Calu3 (cell line): ENCODE measurements at regions not wholly inside any gene's neighbourhood (a gene's known extent, or its start where the extent isn't known, plus 50 kb on each side); places are given as distances from the start of the nearest gene placed in this dataset.

ENCODE experiments used
- BruUV-seq: library from RNA; stranded (reverse); fragments of 400-500 nt; replicated peaks from 2 replicates; lab custom pipeline; 2021; lab: Mats Ljungman, UMichigan
- CTCF ChIA-PET: fragments of 300-600 bp; sonication (Branson Sonifier 250); formaldehyde crosslinking; loops from one replicate; lab custom pipeline; 2022; ENCODE audit warnings: antibody characterized with exemption; lab: Charles Lee
- DNase-seq: peaks from one replicate; pipeline ENCODE4 v3.0.0; 2022
- H3K27ac Mint-ChIP-seq: one replicate; pipeline ENCODE4 v1.8.0; 2022; ENCODE audit warnings: mixed read lengths; ENCODE audit not compliant: unreplicated experiment
- H3K27me3 Mint-ChIP-seq: one replicate; pipeline ENCODE4 v1.8.0; 2022; ENCODE audit warnings: mixed read lengths; ENCODE audit not compliant: unreplicated experiment
- H3K36me3 Mint-ChIP-seq: one replicate; pipeline ENCODE4 v1.8.0; 2022; ENCODE audit warnings: mild to moderate bottlenecking, moderate library complexity, mixed read lengths; ENCODE audit not compliant: insufficient read depth, unreplicated experiment
- H3K4me1 Mint-ChIP-seq: one replicate; pipeline ENCODE4 v1.8.0; 2022; ENCODE audit warnings: mild to moderate bottlenecking, low read depth, mixed read lengths; ENCODE audit not compliant: unreplicated experiment
- H3K4me3 Mint-ChIP-seq: one replicate; pipeline ENCODE4 v1.8.0; 2022; ENCODE audit warnings: mild to moderate bottlenecking, low read depth, moderate library complexity, mixed read lengths; ENCODE audit not compliant: unreplicated experiment
- H3K9me3 Mint-ChIP-seq: one replicate; pipeline ENCODE4 v1.8.0; 2022; ENCODE audit warnings: low read depth, mixed read lengths; ENCODE audit not compliant: unreplicated experiment
- intact Hi-C: fragments of 100-400 bp; cut with micrococcal nuclease; formaldehyde crosslinking; loops from one replicate; pipeline ENCODE4 v1.10.0; 2022; ENCODE audit not compliant: unreplicated experiment
- TF ChIP-seq, protein P1 (sequence below): fragments of 200-600 bp; IDR thresholded peaks from one replicate; pipeline ENCODE4 v1.8.0; 2022; ENCODE audit warnings: antibody characterized with exemption; ENCODE audit not compliant: unreplicated experiment

DNA sequence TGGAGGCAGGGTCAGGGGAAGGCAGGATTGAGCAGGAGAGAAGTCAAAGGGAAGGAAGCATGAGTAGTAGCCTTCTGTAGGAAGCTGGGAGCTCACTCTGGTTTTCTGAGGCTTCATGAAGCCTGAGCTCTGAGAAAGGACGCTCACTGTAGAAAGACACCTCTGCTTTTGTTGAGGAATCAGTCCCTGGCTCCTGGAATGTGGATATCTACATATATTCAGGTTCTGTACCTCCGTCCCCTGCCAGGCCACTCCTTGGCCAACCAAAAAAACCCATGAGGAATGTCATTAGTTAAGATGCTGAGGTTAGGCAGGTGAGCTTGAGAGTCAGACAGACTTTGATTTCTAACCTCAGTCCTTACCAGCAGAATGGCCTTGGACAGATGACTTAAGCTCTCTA is 283.5 kb upstream of the HABP2 start:
- TF ChIP-seq, protein P1, sequence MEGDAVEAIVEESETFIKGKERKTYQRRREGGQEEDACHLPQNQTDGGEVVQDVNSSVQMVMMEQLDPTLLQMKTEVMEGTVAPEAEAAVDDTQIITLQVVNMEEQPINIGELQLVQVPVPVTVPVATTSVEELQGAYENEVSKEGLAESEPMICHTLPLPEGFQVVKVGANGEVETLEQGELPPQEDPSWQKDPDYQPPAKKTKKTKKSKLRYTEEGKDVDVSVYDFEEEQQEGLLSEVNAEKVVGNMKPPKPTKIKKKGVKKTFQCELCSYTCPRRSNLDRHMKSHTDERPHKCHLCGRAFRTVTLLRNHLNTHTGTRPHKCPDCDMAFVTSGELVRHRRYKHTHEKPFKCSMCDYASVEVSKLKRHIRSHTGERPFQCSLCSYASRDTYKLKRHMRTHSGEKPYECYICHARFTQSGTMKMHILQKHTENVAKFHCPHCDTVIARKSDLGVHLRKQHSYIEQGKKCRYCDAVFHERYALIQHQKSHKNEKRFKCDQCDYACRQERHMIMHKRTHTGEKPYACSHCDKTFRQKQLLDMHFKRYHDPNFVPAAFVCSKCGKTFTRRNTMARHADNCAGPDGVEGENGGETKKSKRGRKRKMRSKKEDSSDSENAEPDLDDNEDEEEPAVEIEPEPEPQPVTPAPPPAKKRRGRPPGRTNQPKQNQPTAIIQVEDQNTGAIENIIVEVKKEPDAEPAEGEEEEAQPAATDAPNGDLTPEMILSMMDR, result no peak
- Mint-ChIP-seq H3K27me3 (peaks cover 55% of the 10 kb centered on the region), H3K36me3 (no peaks in the 10 kb centered on the region), H3K4me3 (no peak overlapping the region), H3K27ac (no peak overlapping the region), H3K4me1 (no peaks in the 10 kb centered on the region), H3K9me3 (no peaks in the 10 kb centered on the region)
- no TSS peak for BruUV-seq
- intact Hi-C loops, result no loop called here
- DNase-seq, result no peak
- CTCF ChIA-PET, result interaction anchor here (0.6 kb wide), 1 partner anchor 143 kb away, joined by 3 read pairs; no protein-coding TSS in a partner anchor

DNA sequence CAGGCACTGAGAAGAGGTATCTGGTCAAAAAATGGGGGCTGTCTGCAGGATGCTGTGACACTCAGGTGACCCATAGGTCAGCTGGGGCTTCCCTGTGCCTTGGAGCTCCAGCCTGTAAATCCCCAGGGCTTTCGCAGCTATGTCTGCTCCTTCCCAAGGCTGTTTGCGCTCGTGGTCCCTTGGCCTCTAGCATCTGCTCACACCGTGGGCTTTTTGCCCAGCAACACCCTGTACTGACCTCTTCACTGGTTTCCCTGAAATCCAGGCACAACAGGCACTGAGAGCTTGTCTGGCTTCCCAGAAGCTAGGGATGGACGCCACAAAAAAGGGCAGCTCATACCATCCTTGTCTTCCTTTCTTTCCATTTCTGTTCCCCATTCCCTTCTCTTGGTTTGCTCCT is 280.3 kb upstream of the HABP2 start:
- CTCF ChIA-PET, result interaction anchor here (0.6 kb wide), 1 partner anchor 290 kb away, joined by 4 read pairs; no protein-coding TSS in a partner anchor
- TF ChIP-seq, protein P1, result no peak
- H3K36me3 Mint-ChIP-seq, result no peaks in the 10 kb centered on the region
- H3K27me3 Mint-ChIP-seq, result peaks cover 46% of the 10 kb centered on the region
- no peak overlapping the region for H3K27ac Mint-ChIP-seq
- DNase-seq, result no peak
- H3K4me1 Mint-ChIP-seq, result no peaks in the 10 kb centered on the region
- H3K4me3 Mint-ChIP-seq, result no peak overlapping the region
- no TSS peak for BruUV-seq
- intact Hi-C loops, result no loop called here
- H3K9me3 Mint-ChIP-seq, result no peaks in the 10 kb centered on the region

DNA sequence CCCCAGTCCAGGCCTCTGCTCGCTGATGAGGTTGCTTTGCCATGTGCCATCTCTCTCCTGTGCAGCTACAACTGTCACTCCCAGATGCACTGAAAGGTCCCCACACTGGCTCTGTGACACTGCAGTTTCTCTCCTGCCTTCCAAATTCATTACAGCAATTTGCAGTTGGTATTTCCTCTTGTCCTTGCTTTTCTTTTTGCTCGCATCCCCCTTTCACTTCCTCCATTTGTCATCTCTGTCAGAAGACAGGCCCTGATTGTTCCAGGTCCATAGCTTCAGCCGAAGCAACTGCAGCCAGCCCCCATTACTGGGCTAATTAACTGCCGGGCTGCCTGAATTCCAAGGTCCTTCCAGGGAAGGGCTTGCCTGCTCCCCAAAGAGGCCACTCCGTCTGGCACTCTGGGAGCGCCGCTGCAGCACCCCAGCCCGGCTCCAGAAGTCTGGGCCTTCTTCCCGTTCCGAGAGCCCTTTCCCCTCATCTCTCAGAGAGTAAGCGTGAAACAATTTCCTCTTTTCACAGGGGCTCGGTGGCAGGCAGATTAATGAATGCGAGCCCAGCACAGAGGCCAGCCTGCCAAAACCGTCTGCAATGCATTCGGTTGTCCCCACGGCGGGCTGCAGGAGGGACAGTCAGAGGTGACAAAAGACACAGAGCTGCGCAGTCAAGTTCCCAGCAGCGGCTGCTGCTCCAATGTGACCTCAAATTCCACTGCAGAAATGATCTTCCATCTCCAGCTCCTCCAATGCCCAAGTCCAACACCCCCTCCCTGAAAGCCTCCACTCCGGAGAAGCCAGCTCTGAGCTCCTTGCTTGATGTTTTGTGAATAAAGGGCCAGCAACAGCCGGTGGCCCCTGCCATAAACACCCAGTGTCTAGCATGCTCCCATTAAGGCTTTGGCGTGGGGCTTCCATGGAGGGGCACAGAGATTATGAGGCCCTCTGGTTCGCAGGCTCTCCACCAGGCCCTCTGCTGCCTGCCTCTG is 279.4 kb upstream of the HABP2 start:
- H3K9me3 Mint-ChIP-seq, result no peaks in the 10 kb centered on the region
- H3K36me3 Mint-ChIP-seq, result no peaks in the 10 kb centered on the region
- TF ChIP-seq, protein P1, result no peak
- no peaks in the 10 kb centered on the region for H3K4me1 Mint-ChIP-seq
- BruUV-seq, result no TSS peak
- CTCF ChIA-PET, result no interaction called here
- no peak overlapping the region for H3K4me3 Mint-ChIP-seq
- no peak for DNase-seq
- H3K27ac Mint-ChIP-seq, result no peak overlapping the region
- intact Hi-C loops, result no loop called here
- H3K27me3 Mint-ChIP-seq, result peaks cover 36% of the 10 kb centered on the region

DNA sequence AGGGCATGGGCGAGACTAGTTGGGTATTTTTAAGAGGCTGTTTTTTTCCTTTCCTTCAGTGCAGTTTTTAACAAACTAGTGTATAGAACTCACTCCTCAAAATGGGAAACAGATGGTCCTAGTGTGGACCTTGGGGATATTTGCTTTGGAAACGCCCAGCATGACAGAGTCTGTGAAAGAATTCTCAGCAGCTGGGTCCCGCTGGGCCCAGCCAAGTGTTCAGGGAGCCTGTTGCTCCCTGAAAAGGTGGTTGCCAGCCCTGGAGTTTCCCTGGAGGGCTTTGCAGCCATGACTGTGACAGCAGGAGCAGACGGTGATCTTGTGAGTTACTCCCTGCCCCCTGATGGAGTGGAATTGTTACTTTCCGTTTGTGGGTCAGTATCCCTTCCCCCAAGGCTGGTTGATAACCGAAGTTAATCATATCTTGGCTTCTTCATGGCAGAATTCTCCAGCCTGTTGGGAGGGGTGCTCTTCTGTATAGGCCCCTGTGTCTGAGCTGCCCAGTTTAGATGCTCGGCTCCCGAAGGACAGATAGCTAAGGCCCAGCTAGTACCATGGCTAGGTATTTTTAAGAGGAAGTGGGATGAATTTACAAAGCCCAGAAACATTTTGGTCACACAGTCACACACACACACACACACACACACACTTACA is 278.6 kb upstream of the HABP2 start:
- intact Hi-C loops, result no loop called here
- DNase-seq, result no peak
- no peaks in the 10 kb centered on the region for H3K9me3 Mint-ChIP-seq
- no TSS peak for BruUV-seq
- CTCF ChIA-PET, result no interaction called here
- H3K36me3 Mint-ChIP-seq, result no peaks in the 10 kb centered on the region
- TF ChIP-seq, protein P1, result no peak
- H3K27me3 Mint-ChIP-seq, result peaks cover 28% of the 10 kb centered on the region
- no peak overlapping the region for H3K27ac Mint-ChIP-seq
- H3K4me1 Mint-ChIP-seq, result no peaks in the 10 kb centered on the region
- no peak overlapping the region for H3K4me3 Mint-ChIP-seq
